HUDEP-2 (cell line): ENCODE measurements at regions not wholly inside any gene's neighbourhood (a gene's known extent, or its start where the extent isn't known, plus 50 kb on each side); places are given as distances from the start of the nearest gene placed in this dataset.
"Not testable (repeated sequence)": the region's sequence is repeated elsewhere in the genome, so short reads cannot be mapped to it uniquely, and the experiment has no call there.

ENCODE experiments used
- DNase-seq, 76 experiments: peaks; one replicate each; lab custom pipeline; 2025; ENCODE audit not compliant: unreplicated experiment in 76 of 76; lab: John Stamatoyannopoulos, UW

DNA sequence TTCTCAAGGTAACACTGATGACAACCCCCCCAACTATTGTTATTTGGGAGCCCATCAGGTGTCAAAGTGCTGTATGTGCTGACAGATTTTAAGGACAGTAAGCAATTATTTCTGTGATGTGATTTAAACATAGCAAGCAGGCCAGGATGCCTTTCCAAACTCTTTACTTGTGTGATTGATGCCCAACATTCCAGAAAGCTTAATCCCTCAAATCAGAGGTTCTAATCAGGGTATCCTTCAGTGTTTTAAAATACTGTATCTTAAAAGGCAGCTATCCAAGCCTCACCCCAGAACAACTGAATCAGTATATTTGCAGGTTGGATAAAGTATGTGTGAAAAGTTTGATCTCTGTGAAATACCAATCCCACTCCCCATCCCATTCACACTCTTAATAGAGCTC is 119.7 kb downstream of the GASK1B start:
- DNase-seq, result no peak

DNA sequence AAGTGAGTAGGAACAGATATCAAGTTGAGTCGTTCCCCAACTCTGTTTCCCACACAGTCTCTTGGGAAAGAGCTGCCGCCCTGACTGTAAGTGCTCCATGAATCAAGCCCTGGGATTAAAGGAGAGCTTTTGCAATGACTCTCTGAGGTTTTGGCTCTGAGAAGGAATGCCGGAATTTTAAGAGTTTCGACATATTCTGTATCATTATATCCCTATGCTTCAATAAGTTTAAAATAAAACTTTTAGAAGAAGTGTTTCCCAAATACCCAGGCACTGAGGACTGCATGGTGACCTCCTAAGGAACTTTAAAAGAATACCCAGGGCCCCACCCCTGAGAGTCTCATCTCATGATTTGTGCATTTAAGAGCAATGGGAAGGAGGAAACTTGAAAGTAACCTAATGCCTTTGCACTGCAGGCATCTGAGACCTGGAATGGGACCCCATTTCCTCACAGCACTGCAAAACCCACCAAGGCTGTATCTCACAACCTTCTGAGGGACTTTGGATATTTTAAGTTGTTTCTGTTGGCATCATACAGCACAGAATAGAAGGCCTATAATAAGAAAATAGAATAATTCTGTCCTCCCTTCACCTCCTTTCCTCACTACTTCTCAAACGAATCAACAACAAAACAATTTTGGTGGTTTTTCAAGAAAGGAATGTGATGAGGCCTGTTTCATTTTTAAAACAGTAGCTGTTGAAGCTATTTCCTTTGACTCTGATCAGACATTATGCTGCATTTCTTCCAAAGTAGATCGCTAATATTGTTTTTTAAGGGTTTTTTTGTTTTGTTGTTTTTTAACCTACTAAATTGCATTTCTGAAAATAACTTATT is 121.2 kb downstream of the GASK1B start:
- DNase-seq, result no peak

DNA sequence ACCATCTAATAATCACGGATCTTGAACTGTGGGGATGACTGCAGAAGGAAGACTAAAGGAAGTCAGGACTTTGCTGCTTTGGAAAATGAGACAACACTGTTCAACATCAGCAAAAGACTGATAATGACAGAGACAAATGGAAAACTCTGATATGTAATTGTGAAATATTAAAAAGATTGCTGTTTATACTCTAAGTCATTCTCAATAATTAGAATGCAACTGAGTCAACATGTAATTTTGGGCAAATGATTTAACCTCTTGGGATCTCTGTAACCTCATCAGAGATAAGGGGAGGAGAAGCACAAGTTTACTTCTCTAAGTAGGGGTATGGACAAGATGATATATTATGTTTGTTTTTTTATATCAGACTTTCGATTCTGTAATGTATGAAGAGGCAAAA is 121.9 kb downstream of the GASK1B start:
- DNase-seq, result no peak

DNA sequence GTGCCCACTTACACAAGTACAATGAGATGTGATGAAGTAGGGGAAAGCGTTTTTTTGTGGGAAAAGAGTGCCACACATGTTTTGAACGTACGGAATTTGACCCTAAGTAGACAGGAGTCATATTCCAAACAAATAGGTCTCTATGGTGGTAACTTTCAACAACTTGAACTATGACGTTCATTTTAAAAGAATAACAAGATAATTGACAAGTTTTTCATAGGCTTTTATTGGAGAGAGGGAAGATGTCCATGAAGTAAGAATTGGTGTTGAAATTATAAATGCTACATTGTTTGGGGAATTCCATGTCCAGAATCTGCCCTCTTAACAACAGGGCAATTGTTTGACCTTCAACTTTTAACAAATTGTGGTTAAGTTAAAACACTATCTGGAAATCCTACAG is 126.5 kb downstream of the GASK1B start:
- no peak for DNase-seq

DNA sequence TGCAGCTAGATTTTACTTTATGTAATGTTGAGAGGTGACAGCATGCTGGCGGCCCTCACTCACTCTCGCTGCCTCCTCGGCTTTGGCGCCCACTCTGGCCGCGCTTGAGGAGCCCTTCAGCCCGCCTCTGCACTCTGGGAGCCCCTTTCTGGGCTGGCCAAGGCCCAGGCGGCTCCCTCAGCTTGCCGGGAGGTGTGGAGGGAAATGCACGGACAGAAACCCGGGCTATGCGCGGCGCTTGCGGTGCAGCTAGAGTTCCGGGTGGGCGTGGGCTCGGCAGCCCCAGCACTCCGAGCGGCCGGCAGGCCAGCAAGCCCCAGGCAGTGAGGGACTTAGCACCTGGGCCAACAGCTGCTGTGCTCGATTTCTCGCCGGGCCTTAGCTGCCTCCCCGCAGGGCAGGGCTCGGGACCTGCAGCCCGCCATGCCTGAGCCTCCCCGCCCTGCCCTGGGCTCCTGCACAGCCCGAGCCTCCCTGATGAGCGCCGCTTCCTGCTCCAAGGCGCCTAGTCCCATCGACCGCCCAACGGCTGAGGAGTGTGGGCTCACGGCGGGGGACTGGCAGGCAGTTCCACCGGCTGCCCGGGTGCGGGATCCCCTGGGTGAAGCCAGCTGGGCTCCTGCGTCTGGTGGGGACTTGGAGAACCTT is 128.7 kb downstream of the GASK1B start:
- no peak for DNase-seq

DNA sequence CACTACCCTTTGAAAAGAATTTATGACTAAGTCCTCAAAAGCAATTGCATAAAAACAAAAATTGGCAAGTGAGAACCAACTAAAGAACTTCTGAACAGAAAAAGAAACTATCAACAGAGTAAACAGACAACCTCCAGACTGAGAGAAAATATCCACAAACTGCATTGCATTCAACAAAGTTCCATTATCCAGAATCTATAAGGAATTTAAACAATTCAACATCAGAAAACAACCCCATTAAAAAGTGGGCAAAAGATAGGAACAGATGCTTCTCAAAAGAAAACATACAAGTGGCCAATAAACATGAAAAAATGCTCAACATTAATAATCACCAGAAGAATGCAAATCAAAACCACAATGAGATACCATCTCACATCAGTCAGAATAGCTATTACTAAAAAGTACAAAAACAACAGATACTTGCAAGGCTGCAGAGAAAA is 130.2 kb downstream of the GASK1B start:
- no peak for DNase-seq

DNA sequence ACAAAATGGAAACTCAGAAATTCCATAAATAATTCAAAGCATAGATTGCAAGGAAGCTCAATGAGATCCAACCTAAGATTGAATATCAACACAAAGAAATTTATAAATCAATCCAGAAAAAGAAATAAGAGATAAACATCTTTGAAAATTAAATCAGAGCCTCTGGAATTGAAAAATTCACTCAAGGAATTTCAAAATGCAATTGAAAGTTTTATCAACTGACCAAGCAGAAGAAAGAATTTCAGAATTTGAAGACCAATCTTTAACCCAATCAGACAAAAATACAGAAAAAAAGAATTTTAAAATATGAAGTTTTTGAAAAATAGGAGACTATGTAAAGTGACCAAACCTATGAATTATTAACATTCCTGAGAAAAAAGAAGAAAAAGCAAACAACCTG is 134.1 kb downstream of the GASK1B start:
- no peak for DNase-seq

- DNase-seq, result no peak
Measured at GRCh38 chr4:158036998-158037397, 135.8 kb downstream of the GASK1B start.

GRCh38 chr4:158035662-158036195 is 137.1 kb downstream of the GASK1B start:
- DNase-seq, result no peak

DNA sequence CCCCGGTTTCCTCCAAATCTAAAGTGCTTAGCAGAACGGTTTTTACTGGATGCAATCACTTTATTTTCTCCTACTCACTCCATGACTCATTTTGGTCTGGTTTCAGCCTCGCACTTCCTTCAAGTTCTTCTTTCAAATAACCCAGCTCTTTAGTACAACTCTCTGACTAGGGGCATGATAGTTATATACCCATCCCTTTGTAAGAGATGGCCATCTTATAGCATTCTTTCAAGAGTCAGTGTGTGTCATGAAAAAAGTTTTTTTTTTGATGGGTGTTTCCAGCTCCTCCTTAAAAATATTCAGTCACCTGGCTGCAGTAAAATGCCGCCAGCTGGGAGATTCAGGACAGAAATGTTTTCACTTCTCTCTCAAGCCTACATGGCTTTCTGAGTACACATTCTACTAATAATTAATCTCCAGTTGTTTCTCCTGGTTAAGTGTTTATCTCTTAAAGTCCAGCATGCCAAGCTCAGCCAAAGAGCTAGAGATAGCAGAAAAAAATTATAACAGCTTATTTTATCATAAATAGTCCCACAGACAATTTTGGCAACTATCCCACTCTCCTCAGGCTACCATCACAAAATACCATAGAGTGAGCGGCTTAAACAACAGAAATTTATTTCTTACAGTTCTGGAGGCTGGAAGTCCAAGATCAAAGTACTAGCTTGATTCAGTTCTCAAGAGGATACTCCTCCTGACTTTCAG is 139.3 kb downstream of the GASK1B start:
- peak in 21 of 76 experiments; percentile 2 to 58 (median 18) for DNase-seq

DNA sequence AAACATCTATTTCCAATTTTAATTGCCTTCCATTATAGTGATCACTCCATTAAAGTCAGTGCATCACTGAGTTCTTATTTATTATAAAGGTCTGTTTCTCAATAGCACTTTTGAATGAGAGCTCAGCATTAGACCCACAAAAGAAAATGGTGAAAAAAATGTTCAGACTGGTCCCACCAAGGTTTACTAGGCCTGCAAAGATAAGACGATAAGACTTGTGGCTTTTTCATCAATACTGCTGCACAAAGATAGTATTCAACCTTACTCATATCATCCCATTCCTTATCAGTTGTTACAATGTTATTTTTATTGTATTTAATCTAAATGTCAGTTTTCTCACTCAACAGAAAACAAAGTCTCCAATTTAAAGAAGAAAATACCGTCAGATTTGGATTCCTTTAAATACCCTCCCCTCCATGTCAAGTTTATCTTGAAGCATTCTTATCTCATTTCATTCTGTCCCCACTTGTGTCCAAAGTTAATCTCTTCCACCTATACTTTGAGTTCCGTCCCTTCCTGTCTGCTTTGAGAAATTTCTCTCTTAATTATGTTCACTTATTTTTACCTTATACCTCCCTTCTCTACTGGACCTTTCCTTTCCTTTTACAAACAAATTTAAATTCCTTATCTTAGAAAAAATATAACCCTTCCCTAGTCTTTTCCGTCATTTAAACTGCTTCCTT is 140.0 kb downstream of the GASK1B start:
- peak in 15 of 76 experiments; percentile 3 to 70 (median 21) for DNase-seq

GRCh38 chr4:158028381-158028780 is 144.4 kb downstream of the GASK1B start:
- not testable (repeated sequence) for DNase-seq

DNA sequence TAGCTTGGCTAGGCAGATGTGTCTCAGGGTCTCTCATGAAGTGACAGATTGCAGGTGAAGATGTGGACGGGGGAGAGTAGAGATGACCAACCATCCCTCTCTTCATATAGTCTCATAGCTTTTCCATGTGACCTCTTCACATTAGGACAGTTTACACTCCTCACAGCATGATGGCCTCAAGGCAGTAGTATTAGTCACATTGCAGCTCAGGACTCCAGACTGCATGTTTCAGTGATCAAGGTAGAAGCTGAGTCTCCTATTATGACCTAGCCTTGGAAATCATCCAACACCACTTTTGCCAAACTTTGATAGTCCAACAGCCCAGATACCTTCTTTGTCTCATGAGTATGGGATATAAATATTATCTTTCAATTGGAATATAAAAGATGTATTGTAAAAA is 147.7 kb downstream of the GASK1B start:
- DNase-seq, result no peak

- DNase-seq, result no peak
Measured at GRCh38 chr4:158020734-158021346, 152.0 kb downstream of the GASK1B start.

GRCh38 chr4:158020176-158020575 is 152.6 kb downstream of the GASK1B start:
- peak in 3 of 76 experiments; percentile 5 to 19 (median 14) for DNase-seq

GRCh38 chr4:158018831-158019230 is 154.0 kb downstream of the GASK1B start:
- no peak for DNase-seq

DNA sequence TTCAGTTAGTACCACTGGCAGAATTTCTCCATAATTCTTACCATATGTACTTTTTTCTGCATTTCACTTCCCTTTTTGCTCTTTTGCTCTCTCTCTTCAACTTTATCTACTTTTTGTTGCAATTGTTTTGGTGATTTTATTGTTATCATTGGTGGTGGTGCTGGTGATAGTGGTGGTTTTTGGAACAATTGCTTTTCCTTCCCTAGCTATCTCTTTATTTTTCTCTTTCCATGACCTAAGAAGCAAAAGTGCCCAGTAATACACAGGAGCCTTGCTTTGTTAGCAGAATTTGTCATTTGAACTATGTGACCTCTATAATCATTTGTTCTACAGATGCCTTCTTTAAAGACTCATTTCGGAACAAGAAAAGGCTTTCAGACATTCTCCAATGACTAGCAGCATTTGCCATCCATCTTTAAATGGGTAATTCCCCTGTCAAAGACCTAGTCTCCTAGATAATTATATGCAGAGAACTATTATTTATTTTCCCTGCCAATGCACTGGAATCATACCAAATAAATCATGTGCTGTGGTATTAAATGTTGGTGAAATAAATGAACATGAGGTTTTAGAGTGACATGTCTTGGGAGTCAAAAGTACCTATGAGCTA is 154.5 kb downstream of the GASK1B start:
- peak in 6 of 76 experiments; percentile 2 to 51 (median 24) for DNase-seq

DNA sequence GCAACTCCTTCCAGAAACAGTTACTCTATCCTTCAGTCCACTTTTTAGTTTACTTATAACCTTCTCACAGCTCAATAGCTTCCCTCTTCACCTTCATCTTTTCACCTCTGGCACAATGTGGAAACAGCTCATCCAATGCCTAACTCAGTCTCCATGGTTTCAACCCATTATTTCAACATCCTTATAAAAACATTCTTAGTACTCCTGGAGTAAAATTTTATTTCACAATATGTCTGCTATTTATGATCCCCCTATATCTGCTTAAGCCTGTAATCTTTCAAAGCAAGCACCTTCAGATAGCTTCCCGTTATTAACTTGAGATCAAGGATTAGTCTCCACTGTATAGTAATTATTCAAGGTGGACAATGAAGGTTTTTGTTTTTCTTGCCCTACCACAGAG is 156.3 kb downstream of the GASK1B start:
- no peak for DNase-seq

- peak in 7 of 76 experiments; percentile 2 to 32 (median 14) for DNase-seq
Measured at GRCh38 chr4:158015241-158015640, 157.6 kb downstream of the GASK1B start.

GRCh38 chr4:158013858-158014257 is 159.0 kb downstream of the GASK1B start:
- DNase-seq, result no peak
